PC-9 (cell line): ENCODE measurements at regions not wholly inside any gene's neighbourhood (a gene's known extent, or its start where the extent isn't known, plus 50 kb on each side); places are given as distances from the start of the nearest gene placed in this dataset.

Experiments used
- EZH2 ChIP-seq: fragments of 200-600 bp; sonication (generic); IDR thresholded peaks from 2 replicates; pipeline ENCODE4 v1.8.0; 2017; ENCODE audit warnings: antibody characterized with exemption, low read depth
- TF ChIP-seq, protein P1 (sequence below): fragments of 200-600 bp; sonication (generic); conservative IDR thresholded peaks from 2 replicates; pipeline ENCODE4 v1.6.1; 2017; ENCODE audit warnings: mixed run types, antibody characterized with exemption, mild to moderate bottlenecking, moderate library complexity

DNA sequence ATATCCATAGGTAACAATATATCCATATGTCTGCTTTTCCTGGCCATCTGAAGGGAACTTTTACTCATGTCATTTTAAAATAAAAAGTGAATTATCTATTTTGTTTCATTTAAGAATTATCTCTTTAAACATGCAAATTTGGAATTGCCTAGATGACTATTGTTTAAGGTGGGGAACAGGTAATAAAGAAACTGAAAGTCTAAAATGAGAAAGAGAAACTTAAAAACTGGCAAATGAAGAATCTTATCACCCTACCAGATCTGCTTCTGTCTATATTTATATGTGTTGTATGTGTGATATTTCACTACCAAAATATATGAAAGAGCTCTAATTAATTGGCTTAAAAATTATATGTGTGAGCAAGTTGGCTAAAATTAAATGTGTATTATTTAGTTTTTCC lies 243.2 kb upstream of the KCNH7 start:
- TF ChIP-seq, protein P1, sequence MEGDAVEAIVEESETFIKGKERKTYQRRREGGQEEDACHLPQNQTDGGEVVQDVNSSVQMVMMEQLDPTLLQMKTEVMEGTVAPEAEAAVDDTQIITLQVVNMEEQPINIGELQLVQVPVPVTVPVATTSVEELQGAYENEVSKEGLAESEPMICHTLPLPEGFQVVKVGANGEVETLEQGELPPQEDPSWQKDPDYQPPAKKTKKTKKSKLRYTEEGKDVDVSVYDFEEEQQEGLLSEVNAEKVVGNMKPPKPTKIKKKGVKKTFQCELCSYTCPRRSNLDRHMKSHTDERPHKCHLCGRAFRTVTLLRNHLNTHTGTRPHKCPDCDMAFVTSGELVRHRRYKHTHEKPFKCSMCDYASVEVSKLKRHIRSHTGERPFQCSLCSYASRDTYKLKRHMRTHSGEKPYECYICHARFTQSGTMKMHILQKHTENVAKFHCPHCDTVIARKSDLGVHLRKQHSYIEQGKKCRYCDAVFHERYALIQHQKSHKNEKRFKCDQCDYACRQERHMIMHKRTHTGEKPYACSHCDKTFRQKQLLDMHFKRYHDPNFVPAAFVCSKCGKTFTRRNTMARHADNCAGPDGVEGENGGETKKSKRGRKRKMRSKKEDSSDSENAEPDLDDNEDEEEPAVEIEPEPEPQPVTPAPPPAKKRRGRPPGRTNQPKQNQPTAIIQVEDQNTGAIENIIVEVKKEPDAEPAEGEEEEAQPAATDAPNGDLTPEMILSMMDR = no peak
- TF ChIP-seq EZH2 = no peak
